Psoas muscle (tissue), 7 donors: ENCODE measurements at regions not wholly inside any gene's neighbourhood (a gene's known extent, or its start where the extent isn't known, plus 50 kb on each side); places are given as distances from the start of the nearest gene placed in this dataset.
A peak's percentile ranks its signal among the peaks of the same experiment; 100 is the strongest.

Experiments used
- ATAC-seq, 4 donors: fragments of 200-7000 bp; cut with Tn5 transposase; one replicate each; pipeline ENCODE4 v1.9.1; 2020; ENCODE audit warnings: moderate library complexity in 3 of 4, mild to moderate bottlenecking in 2 of 4
- DNase-seq, 2 donors: peaks; one replicate each; pipeline ENCODE4 v3.0.0-alpha.2; 2020
- H3K27ac ChIP-seq: fragments of 200-600 bp; one replicate; pipeline ENCODE4 v1.8.0; 2022
- H3K27me3 ChIP-seq, 3 donors: fragments of 200-600 bp in 1 of 3; one replicate each; pipeline versions ENCODE4 v1.6.1 to v1.8.0; 2013 to 2022; ENCODE audit warnings: low read length in 2 of 3, mild to moderate bottlenecking in 2 of 3, moderate library complexity in 1 of 3; ENCODE audit not compliant: insufficient read depth in 3 of 3
- H3K36me3 ChIP-seq, 2 donors: fragments of 200-600 bp in 1 of 2; one replicate each; pipeline versions ENCODE4 v1.6.1 to v1.8.0; 2013 to 2022; ENCODE audit warnings: low read depth in 1 of 2, mild to moderate bottlenecking in 1 of 2, moderate library complexity in 1 of 2; ENCODE audit not compliant: insufficient read depth in 1 of 2
- H3K4me1 ChIP-seq: fragments of 200-600 bp; one replicate; pipeline ENCODE4 v1.8.0; 2022
- H3K4me3 ChIP-seq: fragments of 200-600 bp; one replicate; pipeline ENCODE4 v1.8.0; 2022; ENCODE audit warnings: mild to moderate bottlenecking
- H3K9me3 ChIP-seq: fragments of 200-600 bp; one replicate; pipeline ENCODE4 v1.8.0; 2022
- WGBS, 3 donors: extraction: QIAGEN DNeasy Blood & Tissue Kit; methylation state at CpG; one replicate each; pipeline versions ENCODE4 v1.1.6 to v1.1.7; 2013; 5-methylcytosine and 5-hydroxymethylcytosine counted together
- intact Hi-C, 2 donors: fragments of 100-400 bp; cut with DNase I; formaldehyde crosslinking; loops; one replicate each; pipeline versions ENCODE4 v1.11.0 to v1.14.2; 2022
- TF ChIP-seq, protein P1 (sequence below): fragments of 200-600 bp; IDR thresholded peaks from one replicate; pipeline ENCODE4 v1.8.0; 2022; ENCODE audit warnings: antibody characterized with exemption
- donor health status: healthy with polysubstance abuse.
- donor health status: DM: no; HTN: no; CAD: no; lungs with moderate emphysema.
- donor health status: Bipolar disorder and iron deficiency.
- donor health status: healthy.
- donor health status: DM: yes; HTN: yes; CAD: no.
- donor health status: DM: no; HTN: no; CAD: no.
- donor health status: DM: yes; HTN: yes; CAD: no.

GRCh38 chr7:91653286-91653685, 227.2 kb downstream of the MTERF1 start:
- intact Hi-C loops, result no loop called here
- Histone ChIP-seq H3K27ac (no peak overlapping the region), H3K4me1 (no peaks in the 10 kb centered on the region), H3K4me3 (no peak overlapping the region), H3K9me3 (no peaks in the 10 kb centered on the region), H3K27me3 (no peaks in the 10 kb centered on the region), H3K36me3 (no peaks in the 10 kb centered on the region)
- no peak for ATAC-seq
- no peak for DNase-seq
- TF ChIP-seq, protein P1, sequence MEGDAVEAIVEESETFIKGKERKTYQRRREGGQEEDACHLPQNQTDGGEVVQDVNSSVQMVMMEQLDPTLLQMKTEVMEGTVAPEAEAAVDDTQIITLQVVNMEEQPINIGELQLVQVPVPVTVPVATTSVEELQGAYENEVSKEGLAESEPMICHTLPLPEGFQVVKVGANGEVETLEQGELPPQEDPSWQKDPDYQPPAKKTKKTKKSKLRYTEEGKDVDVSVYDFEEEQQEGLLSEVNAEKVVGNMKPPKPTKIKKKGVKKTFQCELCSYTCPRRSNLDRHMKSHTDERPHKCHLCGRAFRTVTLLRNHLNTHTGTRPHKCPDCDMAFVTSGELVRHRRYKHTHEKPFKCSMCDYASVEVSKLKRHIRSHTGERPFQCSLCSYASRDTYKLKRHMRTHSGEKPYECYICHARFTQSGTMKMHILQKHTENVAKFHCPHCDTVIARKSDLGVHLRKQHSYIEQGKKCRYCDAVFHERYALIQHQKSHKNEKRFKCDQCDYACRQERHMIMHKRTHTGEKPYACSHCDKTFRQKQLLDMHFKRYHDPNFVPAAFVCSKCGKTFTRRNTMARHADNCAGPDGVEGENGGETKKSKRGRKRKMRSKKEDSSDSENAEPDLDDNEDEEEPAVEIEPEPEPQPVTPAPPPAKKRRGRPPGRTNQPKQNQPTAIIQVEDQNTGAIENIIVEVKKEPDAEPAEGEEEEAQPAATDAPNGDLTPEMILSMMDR, result no peak

- ATAC-seq, result no peak
- no peak for DNase-seq
- intact Hi-C loops, result no loop called here
These were observed 224.8 kb downstream of the MTERF1 start for GRCh38 chr7:91655656-91656055.

DNA sequence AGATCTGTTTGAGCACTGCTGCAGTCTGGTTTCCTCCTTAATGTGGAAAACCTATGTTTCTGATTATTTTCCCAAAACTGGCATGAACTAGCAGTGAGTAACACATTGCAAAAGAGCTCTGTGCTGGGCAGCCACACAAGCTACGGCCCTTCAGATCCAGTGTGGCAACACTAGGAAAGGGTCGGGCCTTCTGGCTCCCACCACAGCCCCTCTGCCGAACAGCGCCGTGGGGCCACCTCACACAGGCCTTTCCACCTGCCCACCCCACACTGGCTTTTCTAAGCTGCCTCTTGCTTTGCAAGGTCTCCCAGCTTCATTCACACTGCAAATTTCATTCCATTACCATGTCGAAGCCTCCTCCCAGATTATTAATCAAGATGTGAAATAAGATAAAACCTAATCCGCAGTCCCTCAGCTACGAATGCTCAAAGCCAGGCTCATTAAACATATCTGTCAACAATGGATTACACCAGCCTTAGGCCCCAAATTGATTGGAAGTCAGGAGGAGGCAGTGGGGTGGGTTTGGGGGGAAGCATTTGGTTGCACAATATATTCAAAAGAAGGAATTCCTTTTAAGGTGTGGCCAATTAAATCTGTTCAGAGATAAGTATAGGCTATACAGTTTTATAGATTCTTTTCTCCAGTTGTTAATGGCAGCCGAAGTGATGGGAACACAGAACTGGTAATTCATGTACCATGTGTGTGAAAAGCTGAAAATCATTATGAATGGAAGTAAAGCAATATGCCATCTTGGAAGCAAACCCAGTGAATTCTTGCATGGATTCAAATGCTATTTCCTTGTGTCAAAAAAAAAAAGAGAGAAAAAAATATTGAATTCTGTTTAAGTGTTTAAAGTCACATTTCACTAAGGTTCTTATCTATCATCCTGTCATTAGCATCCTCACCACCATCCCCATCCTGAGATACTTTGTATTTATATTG, 223.7 kb downstream of the MTERF1 start:
- Histone ChIP-seq H3K4me3 (no peak overlapping the region), H3K27ac (no peak overlapping the region), H3K36me3 (no peaks in the 10 kb centered on the region), H3K4me1 (no peaks in the 10 kb centered on the region), H3K27me3 (no peaks in the 10 kb centered on the region), H3K9me3 (no peaks in the 10 kb centered on the region)
- TF ChIP-seq, protein P1, result no peak
- no peak for ATAC-seq
- intact Hi-C loops, result no loop called here
- 79 to 82% (median 80%) methylated on average over 9 of the region's 9 CpGs for WGBS, 3 donors
- DNase-seq, result peak in 1 of 2 donors; percentile 16

More at GRCh38 chr7:91655656-91656055, 224.8 kb downstream of the MTERF1 start:
- TF ChIP-seq, protein P1, result no peak
- Histone ChIP-seq H3K36me3 (no peaks in the 10 kb centered on the region), H3K4me1 (no peaks in the 10 kb centered on the region), H3K27ac (no peak overlapping the region), H3K9me3 (no peaks in the 10 kb centered on the region), H3K4me3 (no peak overlapping the region), H3K27me3 (no peaks in the 10 kb centered on the region)

DNA sequence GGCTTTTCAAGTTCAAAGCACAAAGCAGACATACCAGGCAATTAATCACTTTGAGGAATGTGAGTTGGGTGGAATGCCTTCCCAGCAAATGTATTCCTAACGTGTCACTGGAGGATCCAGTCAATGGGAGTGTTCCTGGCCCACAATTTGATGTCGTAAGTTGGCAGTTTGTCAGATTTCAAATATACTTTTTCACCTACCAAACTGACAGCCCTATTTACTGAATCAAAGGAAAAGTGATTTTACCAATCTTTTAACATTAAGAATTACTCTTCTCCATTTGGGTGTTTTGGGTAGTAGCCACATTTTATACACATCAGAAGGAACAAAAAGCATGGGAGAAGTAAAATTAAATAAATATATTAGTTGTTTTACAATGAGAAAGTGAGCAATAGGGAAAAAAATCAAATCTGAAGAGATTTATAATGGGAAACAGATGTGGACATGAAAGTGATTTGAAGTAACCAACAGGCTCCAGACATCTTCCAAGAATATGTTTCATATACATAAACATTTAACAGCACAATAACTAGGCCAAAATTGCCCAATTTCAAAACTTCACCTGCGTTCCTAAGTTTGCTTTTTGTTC, 222.9 kb downstream of the MTERF1 start:
- ATAC-seq, result no peak
- DNase-seq, result no peak
- 51 to 53% (median 52%) methylated on average over 3 of the region's 3 CpGs for WGBS, 3 donors
- intact Hi-C loops, result no loop called here
- no peaks in the 10 kb centered on the region for H3K36me3 ChIP-seq
- H3K4me1 ChIP-seq, result no peaks in the 10 kb centered on the region
- H3K27me3 ChIP-seq, result no peaks in the 10 kb centered on the region
- no peak overlapping the region for H3K4me3 ChIP-seq
- TF ChIP-seq, protein P1, result no peak
- no peaks in the 10 kb centered on the region for H3K9me3 ChIP-seq
- no peak overlapping the region for H3K27ac ChIP-seq
